PFSK-1 (cell line): ENCODE measurements at regions not wholly inside any gene's neighbourhood (a gene's known extent, or its start where the extent isn't known, plus 50 kb on each side); places are given as distances from the start of the nearest gene placed in this dataset.

Experiments
- FOXP2 ChIP-seq: optimal IDR thresholded peaks from 2 replicates; pipeline ENCODE3; 2011; ENCODE audit warnings: borderline replicate concordance, control low read depth, inconsistent platforms; ENCODE audit not compliant: insufficient read depth; ENCODE audit errors: extremely low read length, extremely low read depth
- POLR2AphosphoS5 ChIP-seq: IDR thresholded peaks from 2 replicates; pipeline ENCODE4 v1.6.1; 2012; ENCODE audit warnings: low read depth, mild to moderate bottlenecking, control low read depth, low read length, moderate library complexity
- REST ChIP-seq, 2 experiments: IDR thresholded peaks; 2 replicates each; pipeline versions ENCODE4 v1.6.1 to v1.8.0; 2011 to 2012; ENCODE audit warnings: low read depth in 2 of 2, low read length in 2 of 2, control low read depth in 1 of 2, inconsistent platforms in 1 of 2, mild to moderate bottlenecking in 1 of 2, moderate library complexity in 1 of 2; ENCODE audit not compliant: insufficient read depth in 1 of 2
- SIN3A ChIP-seq: IDR thresholded peaks from 2 replicates; pipeline ENCODE4 v1.6.1; 2012; ENCODE audit warnings: mild to moderate bottlenecking, low read length, moderate library complexity, borderline replicate concordance; ENCODE audit not compliant: insufficient read depth
- TAF1 ChIP-seq: IDR thresholded peaks from 2 replicates; pipeline ENCODE4 v1.6.1; 2012; ENCODE audit warnings: low read length, control low read depth, borderline replicate concordance; ENCODE audit not compliant: insufficient read depth

GRCh38 chr10:106296750-106297392 is 867.6 kb downstream of the SORCS1 start:
- TF ChIP-seq POLR2AphosphoS5 (no peak), TAF1 (no peak), SIN3A (no peak), REST (IDR thresholded peaks at IDR 0.05; ENCODE audit: insufficient read depth in 1 of 2, low read depth in 2 of 2, low read length in 2 of 2) (no peak), FOXP2 (no peak)

- no peak for TF ChIP-seq TAF1
Measured at GRCh38 chr10:106284802-106285587, 879.5 kb downstream of the SORCS1 start.

GRCh38 chr10:106280896-106281460 is 883.5 kb downstream of the SORCS1 start:
- TF ChIP-seq POLR2AphosphoS5, result no peak
- TF ChIP-seq FOXP2, result no peak

- no peak for TF ChIP-seq POLR2AphosphoS5
- no peak for TF ChIP-seq REST (IDR thresholded peaks at IDR 0.05; ENCODE audit: insufficient read depth in 1 of 2, low read depth in 2 of 2, low read length in 2 of 2)
- TF ChIP-seq SIN3A, result no peak
- TF ChIP-seq TAF1, result no peak
- no peak for TF ChIP-seq FOXP2
Measured at GRCh38 chr10:106278383-106278782, 886.1 kb downstream of the SORCS1 start.

- TF ChIP-seq TAF1 (no peak), POLR2AphosphoS5 (no peak)
Measured at GRCh38 chr10:106271237-106271636, 893.3 kb downstream of the SORCS1 start.

- TF ChIP-seq SIN3A, result no peak
- no peak for TF ChIP-seq REST (IDR thresholded peaks at IDR 0.05; ENCODE audit: insufficient read depth in 1 of 2, low read depth in 2 of 2, low read length in 2 of 2)
- no peak for TF ChIP-seq POLR2AphosphoS5
- TF ChIP-seq FOXP2, result no peak
- TF ChIP-seq TAF1, result no peak
Measured at GRCh38 chr10:106268000-106268399, 896.5 kb downstream of the SORCS1 start.
